Thyroid gland (tissue), 4 donors: ENCODE measurements at regions not wholly inside any gene's neighbourhood (a gene's known extent, or its start where the extent isn't known, plus 50 kb on each side); places are given as distances from the start of the nearest gene placed in this dataset.

ENCODE experiments used
- DNase-seq, 2 donors: peaks; one replicate each; pipeline ENCODE4 v3.0.0-alpha.2; 2019
- H3K27ac ChIP-seq, 3 donors: fragments of 200-600 bp; sonication (generic); 1 replicate in 2 of 3; 2 replicates in 1 of 3; pipeline ENCODE4 v1.5.1; 2016 to 2019; ENCODE audit warnings: mild to moderate bottlenecking in 1 of 3, moderate library complexity in 1 of 3
- H3K27me3 ChIP-seq: fragments of 200-600 bp; sonication (generic); one replicate; pipeline ENCODE4 v1.5.1; 2019
- H3K36me3 ChIP-seq, 2 donors: fragments of 200-600 bp; sonication (generic); one replicate each; pipeline ENCODE4 v1.5.1; 2016 to 2019
- H3K4me1 ChIP-seq, 2 donors: fragments of 200-600 bp; sonication (generic); one replicate each; pipeline ENCODE4 v1.5.1; 2017 to 2019
- H3K4me3 ChIP-seq, 3 donors: fragments of 200-600 bp; sonication (generic); replicated peaks in 1 of 3; 1 replicate in 2 of 3; 2 replicates in 1 of 3; pipeline ENCODE4 v1.5.1; 2016; ENCODE audit warnings: mild to moderate bottlenecking in 1 of 3
- H3K9me3 ChIP-seq: fragments of 200-600 bp; sonication (generic); one replicate; pipeline ENCODE4 v1.5.1; 2017
- CTCF ChIP-seq, 6 experiments: fragments of 200-600 bp in 3 of 6; fragments of 450-650 bp in 3 of 6; sonication (generic) in 3 of 6; IDR thresholded peaks; one replicate each; pipeline ENCODE4 v1.5.1; 2016 to 2019; ENCODE audit warnings: antibody characterized with exemption in 6 of 6, mild to moderate bottlenecking in 2 of 6, inconsistent platforms in 1 of 6, moderate library complexity in 1 of 6
- POLR2A ChIP-seq, 2 donors: fragments of 450-650 bp; IDR thresholded peaks; one replicate each; pipeline ENCODE4 v1.6.1; 2017; ENCODE audit warnings: antibody characterized with exemption in 2 of 2, mild to moderate bottlenecking in 2 of 2, moderate library complexity in 1 of 2
- WGBS, 2 donors: methylation state at CpG; one replicate each; pipeline ENCODE4 v1.1.5; 2017; 5-methylcytosine and 5-hydroxymethylcytosine counted together
- intact Hi-C: fragments of 100-400 bp; cut with DNase I; formaldehyde crosslinking; loops from one replicate; pipeline ENCODE4 v1.15.1; 2023

DNA sequence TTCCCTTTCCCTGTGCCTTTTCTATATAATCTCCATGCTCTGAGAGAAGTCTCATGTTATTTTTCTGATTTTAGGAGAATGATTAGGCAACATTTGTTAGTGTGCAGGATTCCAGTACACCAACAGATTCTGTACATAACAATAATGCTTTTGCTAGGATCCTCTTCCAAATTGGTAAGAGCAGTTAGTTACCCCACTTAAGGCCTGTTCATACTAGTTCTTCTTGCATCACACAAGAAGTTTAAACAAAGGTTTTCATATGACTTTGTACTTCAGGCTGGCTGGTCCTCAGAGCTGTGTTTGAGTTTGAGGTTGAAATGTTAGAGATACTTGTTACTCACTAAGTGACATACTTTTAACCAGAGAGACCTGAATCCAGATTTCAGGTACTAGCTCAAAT is 686.9 kb upstream of the NRXN1 start:
- Histone ChIP-seq H3K27ac (no peak overlapping the region), H3K4me1 (no peaks in the 10 kb centered on the region), H3K36me3 (no peaks in the 10 kb centered on the region), H3K4me3 (no peak overlapping the region), H3K27me3 (no peaks in the 10 kb centered on the region), H3K9me3 (no peaks in the 10 kb centered on the region)
- no peak for TF ChIP-seq POLR2A (IDR thresholded peaks at IDR 0.05)
- no peak for TF ChIP-seq CTCF (IDR thresholded peaks at IDR 0.05)
- intact Hi-C loops, result no loop called here
- no peak for DNase-seq

GRCh38 chr2:51717312-51717711 is 685.4 kb upstream of the NRXN1 start:
- TF ChIP-seq CTCF (IDR thresholded peaks at IDR 0.05), result no peak
- TF ChIP-seq POLR2A (IDR thresholded peaks at IDR 0.05), result no peak
- Histone ChIP-seq H3K36me3 (no peaks in the 10 kb centered on the region), H3K27ac (no peak overlapping the region), H3K9me3 (no peaks in the 10 kb centered on the region), H3K27me3 (no peaks in the 10 kb centered on the region), H3K4me1 (no peaks in the 10 kb centered on the region), H3K4me3 (no peak overlapping the region)
- WGBS, 2 donors, result 93 to 94% methylated on average over 3 of the region's 3 CpGs
- DNase-seq, result no peak
- intact Hi-C loops, result no loop called here

- no peak overlapping the region for H3K27ac ChIP-seq
- H3K4me3 ChIP-seq, result no peak overlapping the region
- intact Hi-C loops, result no loop called here
- WGBS, 2 donors, result 83 to 85% methylated on average over 3 of the region's 3 CpGs
- no peaks in the 10 kb centered on the region for H3K9me3 ChIP-seq
- no peaks in the 10 kb centered on the region for H3K27me3 ChIP-seq
- DNase-seq, result no peak
- H3K4me1 ChIP-seq, result peaks cover 0 to 4% of the 10 kb centered on the region in 2 donors
- no peaks in the 10 kb centered on the region for H3K36me3 ChIP-seq
- TF ChIP-seq CTCF (IDR thresholded peaks at IDR 0.05) (no peak), POLR2A (IDR thresholded peaks at IDR 0.05) (no peak)
Measured at GRCh38 chr2:51711766-51712165, 679.8 kb upstream of the NRXN1 start.

- no peak overlapping the region for H3K27ac ChIP-seq
- TF ChIP-seq CTCF (IDR thresholded peaks at IDR 0.05), result no peak
- no peak for TF ChIP-seq POLR2A (IDR thresholded peaks at IDR 0.05)
- no peak for DNase-seq
- no peaks in the 10 kb centered on the region for H3K36me3 ChIP-seq
- intact Hi-C loops, result no loop called here
- WGBS, 2 donors, result 72 to 81% methylated on average over 3 of the region's 3 CpGs
- H3K4me3 ChIP-seq, result no peak overlapping the region
- no peaks in the 10 kb centered on the region for H3K27me3 ChIP-seq
- no peaks in the 10 kb centered on the region for H3K9me3 ChIP-seq
- peaks cover 0 to 4% of the 10 kb centered on the region in 2 donors for H3K4me1 ChIP-seq
Measured at GRCh38 chr2:51710222-51710621, 678.3 kb upstream of the NRXN1 start.

DNA sequence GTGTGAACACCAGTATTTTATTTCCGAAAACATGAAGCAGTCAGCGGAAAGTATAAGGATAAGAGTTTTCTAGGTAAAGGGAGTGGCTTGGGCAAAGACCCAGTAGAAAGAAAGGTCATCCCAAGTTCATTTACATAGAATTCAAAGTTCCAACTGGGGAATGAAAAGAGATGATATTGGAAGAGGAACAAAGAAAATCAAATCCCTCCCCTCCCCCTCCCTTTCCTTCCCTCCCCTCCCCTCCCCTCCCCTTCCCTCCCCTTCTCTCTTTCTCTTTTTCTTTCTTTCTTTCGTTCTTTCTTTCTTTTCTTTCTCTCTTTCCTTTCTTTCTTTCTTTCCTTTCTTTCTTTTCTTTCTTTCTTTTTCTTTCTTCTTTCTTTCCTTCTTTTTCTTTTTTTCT is 675.7 kb upstream of the NRXN1 start:
- Histone ChIP-seq H3K9me3 (no peaks in the 10 kb centered on the region), H3K4me1 (peaks cover 0 to 4% of the 10 kb centered on the region in 2 donors), H3K27me3 (no peaks in the 10 kb centered on the region), H3K36me3 (no peaks in the 10 kb centered on the region), H3K4me3 (no peak overlapping the region), H3K27ac (no peak overlapping the region)
- no peak for DNase-seq
- WGBS, 2 donors, result 88% methylated on average over 3 of the region's 3 CpGs
- TF ChIP-seq CTCF (IDR thresholded peaks at IDR 0.05), result no peak
- TF ChIP-seq POLR2A (IDR thresholded peaks at IDR 0.05), result no peak
- intact Hi-C loops, result no loop called here
